ENCODE measurements at regions not wholly inside any gene's neighbourhood (a gene's known extent, or its start where the extent isn't known, plus 50 kb on each side); places are given as distances from the start of the nearest gene placed in this dataset.

- no peak for DNase-seq (ENCODE audit: extremely low read depth, low read depth, low spot score)
These were observed 347.3 kb downstream of the AACS start for GRCh38 chr12:125412506-125412905.

- DNase-seq (ENCODE audit: extremely low read depth, low read depth, low spot score) = no peak
These were observed 352.2 kb downstream of the AACS start for GRCh38 chr12:125417446-125417845.

GRCh38 chr12:125418902-125419564, 353.8 kb downstream of the AACS start:
- DNase-seq (ENCODE audit: extremely low read depth, low read depth, low spot score) = no peak

- DNase-seq (ENCODE audit: extremely low read depth, low read depth, low spot score) = no peak
These were observed 359.7 kb downstream of the AACS start for GRCh38 chr12:125424909-125425308.

- DNase-seq (ENCODE audit: extremely low read depth, low read depth, low spot score) = no peak
These were observed 366.3 kb downstream of the AACS start for GRCh38 chr12:125431516-125431915.

GRCh38 chr12:125434131-125434530, 368.9 kb downstream of the AACS start:
- no peak for DNase-seq (ENCODE audit: extremely low read depth, low read depth, low spot score)

- no peak for DNase-seq (ENCODE audit: extremely low read depth, low read depth, low spot score)
These were observed 369.8 kb downstream of the AACS start for GRCh38 chr12:125434936-125435443.

- no peak for DNase-seq (ENCODE audit: extremely low read depth, low read depth, low spot score)
These were observed 370.6 kb downstream of the AACS start for GRCh38 chr12:125435871-125436270.

GRCh38 chr12:125436686-125437085, 371.5 kb downstream of the AACS start:
- no peak for DNase-seq (ENCODE audit: extremely low read depth, low read depth, low spot score)

- DNase-seq (ENCODE audit: extremely low read depth, low read depth, low spot score) = no peak
These were observed 375.2 kb downstream of the AACS start for GRCh38 chr12:125440399-125440798.

- no peak for DNase-seq (ENCODE audit: extremely low read depth, low read depth, low spot score)
These were observed 378.1 kb downstream of the AACS start for GRCh38 chr12:125443341-125443740.

- DNase-seq (ENCODE audit: extremely low read depth, low read depth, low spot score) = no peak
These were observed 386.2 kb downstream of the AACS start for GRCh38 chr12:125451408-125451807.

- DNase-seq (ENCODE audit: extremely low read depth, low read depth, low spot score) = no peak
These were observed 388.5 kb downstream of the AACS start for GRCh38 chr12:125453751-125454150.

- no peak for DNase-seq (ENCODE audit: extremely low read depth, low read depth, low spot score)
These were observed 389.1 kb downstream of the AACS start for GRCh38 chr12:125454291-125454690.

GRCh38 chr12:125454786-125455480, 389.7 kb downstream of the AACS start:
- no peak for DNase-seq (ENCODE audit: extremely low read depth, low read depth, low spot score)

GRCh38 chr12:125455556-125455955, 390.3 kb downstream of the AACS start:
- no peak for DNase-seq (ENCODE audit: extremely low read depth, low read depth, low spot score)

- DNase-seq (ENCODE audit: extremely low read depth, low read depth, low spot score) = no peak
These were observed 393.5 kb downstream of the AACS start for GRCh38 chr12:125458552-125459268.

GRCh38 chr12:125461831-125462230, 396.6 kb downstream of the AACS start:
- no peak for DNase-seq (ENCODE audit: extremely low read depth, low read depth, low spot score)

GRCh38 chr12:125463386-125463785, 398.2 kb downstream of the AACS start:
- no peak for DNase-seq (ENCODE audit: extremely low read depth, low read depth, low spot score)

GRCh38 chr12:125467363-125467762, 402.1 kb downstream of the AACS start:
- no peak for DNase-seq (ENCODE audit: extremely low read depth, low read depth, low spot score)

- DNase-seq (ENCODE audit: extremely low read depth, low read depth, low spot score) = no peak
These were observed 404.4 kb downstream of the AACS start for GRCh38 chr12:125469683-125470082.

All from glomerular endothelial cell (primary cell).